WTC11 (cell line): ENCODE measurements at regions not wholly inside any gene's neighbourhood (a gene's known extent, or its start where the extent isn't known, plus 50 kb on each side); places are given as distances from the start of the nearest gene placed in this dataset.
A peak's percentile ranks its signal among the peaks of the same experiment; 100 is the strongest.

Experiments used
- ATAC-seq: fragments of 200-7000 bp; cut with Tn5 transposase; 2 replicates; pipeline ENCODE4 v1.10.0; 2021; ENCODE audit warnings: mild to moderate bottlenecking, moderate library complexity
- CTCF ChIA-PET: fragments of 300-600 bp; sonication (Branson Sonifier 250); formaldehyde crosslinking; loops from one replicate; lab custom pipeline; 2021; ENCODE audit warnings: antibody characterized with exemption; lab: Charles Lee
- POLR2A ChIA-PET: fragments of 350-600 bp; sonication (Branson Sonifier 250); formaldehyde crosslinking; loops from one replicate; lab custom pipeline; 2021; ENCODE audit warnings: antibody characterized with exemption; lab: Charles Lee
- DNase-seq: peaks from one replicate; pipeline ENCODE4 v3.0.0; 2021; ENCODE audit warnings: low spot score
- H3K27ac Mint-ChIP-seq: 2 replicates; pipeline ENCODE4 v1.8.0; 2021; ENCODE audit warnings: mixed read lengths
- H3K27me3 Mint-ChIP-seq: 2 replicates; pipeline ENCODE4 v1.8.0; 2021; ENCODE audit warnings: low read depth, mild to moderate bottlenecking, moderate library complexity, mixed read lengths
- H3K36me3 Mint-ChIP-seq: 2 replicates; pipeline ENCODE4 v1.8.0; 2021; ENCODE audit warnings: mixed read lengths
- H3K4me1 Mint-ChIP-seq: 2 replicates; pipeline ENCODE4 v1.8.0; 2022; ENCODE audit warnings: mixed read lengths
- H3K4me3 Mint-ChIP-seq: 2 replicates; pipeline ENCODE4 v1.8.0; 2021; ENCODE audit warnings: mild to moderate bottlenecking, moderate library complexity, mixed read lengths
- H3K9me3 Mint-ChIP-seq: 2 replicates; pipeline ENCODE4 v1.8.0; 2021; ENCODE audit warnings: mixed read lengths
- ATF2 ChIP-seq: sonication (generic); formaldehyde crosslinking; IDR thresholded peaks from 2 replicates; pipeline ENCODE4 v1.8.1; 2022; ENCODE audit warnings: low read depth, missing genetic modification reagents, borderline replicate concordance
- ATF6 ChIP-seq: sonication (generic); formaldehyde crosslinking; IDR thresholded peaks from 2 replicates; pipeline ENCODE4 v1.8.1; 2023; ENCODE audit warnings: mild to moderate bottlenecking, missing genetic modification reagents
- ESRRA ChIP-seq: sonication (generic); formaldehyde crosslinking; IDR thresholded peaks from 2 replicates; pipeline ENCODE4 v1.8.1; 2022; ENCODE audit warnings: mild to moderate bottlenecking, missing genetic modification reagents, borderline replicate concordance
- GTF2I ChIP-seq: fragments of 250-450 bp; sonication (Bioruptor Pico); conservative IDR thresholded peaks from 2 replicates; pipeline ENCODE4 v1.4.0; 2021; ENCODE audit warnings: mild to moderate bottlenecking
- HMGA2 ChIP-seq: fragments of 250-450 bp; sonication (Bioruptor Pico); IDR thresholded peaks from 2 replicates; pipeline ENCODE4 v1.4.0; 2021; ENCODE audit warnings: mild to moderate bottlenecking, moderate library complexity
- JAZF1 ChIP-seq: fragments of 250-450 bp; sonication (Bioruptor Pico); IDR thresholded peaks from 2 replicates; pipeline ENCODE4 v1.9.0; 2021; ENCODE audit warnings: moderate library complexity, mild to moderate bottlenecking, inconsistent platforms
- KAT7 ChIP-seq: sonication (generic); formaldehyde crosslinking; IDR thresholded peaks from 2 replicates; pipeline ENCODE4 v1.8.1; 2023; ENCODE audit warnings: missing genetic modification reagents, mild to moderate bottlenecking, borderline replicate concordance
- MXD4 ChIP-seq: fragments of 250-450 bp; sonication (Bioruptor Pico); IDR thresholded peaks from 2 replicates; pipeline ENCODE4 v1.8.0; 2021; ENCODE audit warnings: mild to moderate bottlenecking, moderate library complexity, borderline replicate concordance
- MYBL2 ChIP-seq: sonication (generic); formaldehyde crosslinking; IDR thresholded peaks from 2 replicates; pipeline ENCODE4 v1.8.1; 2023; ENCODE audit warnings: mild to moderate bottlenecking, moderate library complexity, missing genetic modification reagents
- NFYB ChIP-seq: sonication (generic); formaldehyde crosslinking; conservative IDR thresholded peaks from 2 replicates; pipeline ENCODE4 v1.8.0; 2022; ENCODE audit warnings: low read depth, missing genetic modification reagents
- NR1H2 ChIP-seq: sonication (generic); formaldehyde crosslinking; IDR thresholded peaks from 2 replicates; pipeline ENCODE4 v1.9.0; 2021; ENCODE audit warnings: mild to moderate bottlenecking, moderate library complexity, missing genetic modification reagents
- NR2C2 ChIP-seq: sonication (generic); formaldehyde crosslinking; IDR thresholded peaks from 2 replicates; pipeline ENCODE4 v1.8.0; 2022; ENCODE audit warnings: mild to moderate bottlenecking, missing genetic modification reagents
- NR3C1 ChIP-seq: sonication (generic); formaldehyde crosslinking; conservative IDR thresholded peaks from 2 replicates; pipeline ENCODE4 v1.8.1; 2023; ENCODE audit warnings: low read depth, mild to moderate bottlenecking, missing genetic modification reagents
- OVOL2 ChIP-seq: fragments of 250-450 bp; sonication (Bioruptor Pico); IDR thresholded peaks from 2 replicates; pipeline ENCODE4 v1.9.0; 2021; ENCODE audit warnings: mild to moderate bottlenecking, borderline replicate concordance
- PRRX2 ChIP-seq: fragments of 250-450 bp; sonication (Bioruptor Pico); IDR thresholded peaks from 2 replicates; pipeline ENCODE4 v1.8.0; 2021; ENCODE audit warnings: mild to moderate bottlenecking
- RORB ChIP-seq: fragments of 250-450 bp; sonication (Bioruptor Pico); IDR thresholded peaks from 2 replicates; pipeline ENCODE4 v1.9.0; 2021; ENCODE audit warnings: mild to moderate bottlenecking
- TEAD1 ChIP-seq: sonication (generic); formaldehyde crosslinking; IDR thresholded peaks from 2 replicates; pipeline ENCODE4 v1.8.0; 2022; ENCODE audit warnings: mild to moderate bottlenecking, missing genetic modification reagents
- TEAD4 ChIP-seq: sonication (generic); formaldehyde crosslinking; IDR thresholded peaks from 2 replicates; pipeline ENCODE4 v1.8.0; 2022; ENCODE audit warnings: mild to moderate bottlenecking, missing genetic modification reagents
- TP53 ChIP-seq: sonication (generic); formaldehyde crosslinking; IDR thresholded peaks from 2 replicates; pipeline ENCODE4 v1.8.1; 2023; ENCODE audit warnings: mild to moderate bottlenecking, missing genetic modification reagents
- USF1 ChIP-seq: sonication (generic); formaldehyde crosslinking; IDR thresholded peaks from 2 replicates; pipeline ENCODE4 v1.8.0; 2022; ENCODE audit warnings: mild to moderate bottlenecking, missing genetic modification reagents
- ZMAT4 ChIP-seq: fragments of 250-450 bp; sonication (Bioruptor Pico); IDR thresholded peaks from 2 replicates; pipeline ENCODE4 v1.9.0; 2021; ENCODE audit warnings: mild to moderate bottlenecking
- ZNF232 ChIP-seq: sonication (generic); formaldehyde crosslinking; IDR thresholded peaks from 2 replicates; pipeline ENCODE4 v1.8.0; 2022; ENCODE audit warnings: mild to moderate bottlenecking, missing genetic modification reagents
- TF ChIP-seq, protein P1 (sequence below): sonication (generic); formaldehyde crosslinking; IDR thresholded peaks from 2 replicates; pipeline ENCODE4 v1.8.0; 2022; ENCODE audit warnings: mild to moderate bottlenecking, missing genetic modification reagents
- TF ChIP-seq, protein P2 (sequence below): sonication (generic); formaldehyde crosslinking; IDR thresholded peaks from 2 replicates; pipeline ENCODE4 v1.8.0; 2022; ENCODE audit warnings: mild to moderate bottlenecking, missing genetic modification reagents
- TF ChIP-seq, protein P3 (sequence below): sonication (generic); formaldehyde crosslinking; IDR thresholded peaks from 2 replicates; pipeline ENCODE4 v1.8.0; 2022; ENCODE audit warnings: missing genetic modification reagents

DNA sequence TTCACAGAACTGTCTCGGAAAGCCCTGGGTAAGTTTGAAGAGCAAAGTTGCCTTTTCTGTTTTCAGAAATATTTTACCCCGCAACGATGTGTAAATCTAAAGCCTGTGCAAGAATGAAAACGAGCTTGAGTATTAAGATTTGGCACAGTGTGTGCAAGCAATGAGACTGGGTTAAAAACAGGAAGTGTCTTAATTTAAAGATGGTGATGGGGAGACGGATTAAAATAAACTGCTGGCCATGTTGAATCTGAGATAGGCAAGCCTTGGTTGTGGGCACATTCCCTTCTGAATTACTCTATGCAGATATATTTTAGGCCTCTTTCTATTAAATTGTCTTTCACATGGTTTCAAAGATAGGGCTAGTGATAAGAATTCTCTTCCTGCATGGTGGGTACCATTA lies 294.2 kb upstream of the DMRT1 start:
- no peaks in the 10 kb centered on the region for H3K9me3 Mint-ChIP-seq
- TF ChIP-seq KAT7 (no peak), ZMAT4 (CRISPR knock-in tag) (no peak), PRRX2 (CRISPR knock-in tag) (no peak), NFYB (CRISPR knock-in tag) (no peak), USF1 (CRISPR knock-in tag) (no peak)
- POLR2A ChIA-PET: no interaction called here
- H3K4me3 Mint-ChIP-seq: no peak overlapping the region
- H3K27me3 Mint-ChIP-seq: no peaks in the 10 kb centered on the region
- no peak overlapping the region for H3K27ac Mint-ChIP-seq
- ATAC-seq (no peak), DNase-seq (no peak)
- peaks cover 32% of the 10 kb centered on the region for H3K4me1 Mint-ChIP-seq
- H3K36me3 Mint-ChIP-seq: no peaks in the 10 kb centered on the region
- CTCF ChIA-PET: interaction anchor here (0.7 to 1.3 kb wide), 4 partner anchors 15 to 57 kb away, joined by 3 to 7 read pairs (median 4); no protein-coding TSS in a partner anchor

DNA sequence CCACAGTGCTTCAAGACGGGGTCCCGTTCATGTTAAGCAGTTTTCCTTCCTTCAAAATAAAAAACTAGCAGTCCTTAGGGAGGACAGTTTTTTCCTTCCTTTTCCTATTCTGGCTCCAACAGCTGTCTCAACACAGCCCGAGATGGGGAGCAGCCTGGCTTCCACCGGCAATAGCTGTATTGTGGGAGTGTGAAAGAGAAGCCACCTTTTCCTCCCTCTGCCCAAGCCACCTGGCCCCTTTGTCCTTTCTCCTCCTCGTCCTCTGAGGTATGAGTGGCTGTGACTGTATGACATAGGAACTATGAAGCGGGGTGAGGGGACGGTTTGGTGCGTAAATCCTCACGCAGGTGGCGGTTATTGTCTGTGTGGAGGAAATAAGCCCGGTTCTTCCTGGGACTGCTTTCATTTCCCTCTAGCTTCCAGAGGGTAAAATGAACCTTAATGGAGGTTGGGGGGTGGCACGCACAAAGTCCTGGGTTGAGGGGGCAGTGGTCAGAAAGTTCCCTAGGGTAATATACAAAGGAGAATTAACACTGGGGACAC lies 292.0 kb upstream of the DMRT1 start:
- ATAC-seq (no peak), DNase-seq (no peak)
- ChIA-PET CTCF (no interaction called here), POLR2A (no interaction called here)
- Mint-ChIP-seq H3K36me3 (no peaks in the 10 kb centered on the region), H3K9me3 (no peaks in the 10 kb centered on the region), H3K4me3 (no peak overlapping the region), H3K27ac (peak overlapping the region; percentile 89; the same call in 1 of the 2 replicates), H3K4me1 (peaks cover 28% of the 10 kb centered on the region), H3K27me3 (no peaks in the 10 kb centered on the region)
- no peak for TF ChIP-seq ESRRA (CRISPR knock-in tag)
- no peak for TF ChIP-seq TEAD1 (CRISPR knock-in tag)
- TF ChIP-seq OVOL2: no peak
- no peak for TF ChIP-seq MXD4
- TF ChIP-seq USF1 (CRISPR knock-in tag): no peak
- TF ChIP-seq ATF6 (CRISPR knock-in tag): no peak
- TF ChIP-seq TP53 (CRISPR knock-in tag): no peak
- TF ChIP-seq JAZF1 (CRISPR knock-in tag): no peak
- no peak for TF ChIP-seq GTF2I
- TF ChIP-seq NR1H2 (CRISPR knock-in tag): no peak
- no peak for TF ChIP-seq MYBL2 (CRISPR knock-in tag)
- no peak for TF ChIP-seq NR3C1 (CRISPR knock-in tag)

- Mint-ChIP-seq H3K4me1 (peaks cover 26% of the 10 kb centered on the region), H3K27ac (peak overlapping the region; percentile 71), H3K36me3 (no peaks in the 10 kb centered on the region), H3K27me3 (no peaks in the 10 kb centered on the region), H3K9me3 (no peaks in the 10 kb centered on the region), H3K4me3 (no peak overlapping the region)
- ChIA-PET POLR2A (no interaction called here), CTCF (no interaction called here)
- no peak for ATAC-seq
- no peak for DNase-seq
- TF ChIP-seq TEAD4 (CRISPR knock-in tag): no peak
- TF ChIP-seq, protein P1, sequence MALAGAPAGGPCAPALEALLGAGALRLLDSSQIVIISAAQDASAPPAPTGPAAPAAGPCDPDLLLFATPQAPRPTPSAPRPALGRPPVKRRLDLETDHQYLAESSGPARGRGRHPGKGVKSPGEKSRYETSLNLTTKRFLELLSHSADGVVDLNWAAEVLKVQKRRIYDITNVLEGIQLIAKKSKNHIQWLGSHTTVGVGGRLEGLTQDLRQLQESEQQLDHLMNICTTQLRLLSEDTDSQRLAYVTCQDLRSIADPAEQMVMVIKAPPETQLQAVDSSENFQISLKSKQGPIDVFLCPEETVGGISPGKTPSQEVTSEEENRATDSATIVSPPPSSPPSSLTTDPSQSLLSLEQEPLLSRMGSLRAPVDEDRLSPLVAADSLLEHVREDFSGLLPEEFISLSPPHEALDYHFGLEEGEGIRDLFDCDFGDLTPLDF (CRISPR knock-in tag): no peak
- no peak for TF ChIP-seq RORB (CRISPR knock-in tag)
- TF ChIP-seq, protein P2, sequence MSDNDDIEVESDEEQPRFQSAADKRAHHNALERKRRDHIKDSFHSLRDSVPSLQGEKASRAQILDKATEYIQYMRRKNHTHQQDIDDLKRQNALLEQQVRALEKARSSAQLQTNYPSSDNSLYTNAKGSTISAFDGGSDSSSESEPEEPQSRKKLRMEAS: no peak
- no peak for TF ChIP-seq HMGA2 (CRISPR knock-in tag)
- no peak for TF ChIP-seq NR2C2 (CRISPR knock-in tag)
- no peak for TF ChIP-seq ZNF232 (CRISPR knock-in tag)
- TF ChIP-seq TEAD1 (CRISPR knock-in tag): no peak
- no peak for TF ChIP-seq ATF2 (CRISPR knock-in tag)
- TF ChIP-seq, protein P3, sequence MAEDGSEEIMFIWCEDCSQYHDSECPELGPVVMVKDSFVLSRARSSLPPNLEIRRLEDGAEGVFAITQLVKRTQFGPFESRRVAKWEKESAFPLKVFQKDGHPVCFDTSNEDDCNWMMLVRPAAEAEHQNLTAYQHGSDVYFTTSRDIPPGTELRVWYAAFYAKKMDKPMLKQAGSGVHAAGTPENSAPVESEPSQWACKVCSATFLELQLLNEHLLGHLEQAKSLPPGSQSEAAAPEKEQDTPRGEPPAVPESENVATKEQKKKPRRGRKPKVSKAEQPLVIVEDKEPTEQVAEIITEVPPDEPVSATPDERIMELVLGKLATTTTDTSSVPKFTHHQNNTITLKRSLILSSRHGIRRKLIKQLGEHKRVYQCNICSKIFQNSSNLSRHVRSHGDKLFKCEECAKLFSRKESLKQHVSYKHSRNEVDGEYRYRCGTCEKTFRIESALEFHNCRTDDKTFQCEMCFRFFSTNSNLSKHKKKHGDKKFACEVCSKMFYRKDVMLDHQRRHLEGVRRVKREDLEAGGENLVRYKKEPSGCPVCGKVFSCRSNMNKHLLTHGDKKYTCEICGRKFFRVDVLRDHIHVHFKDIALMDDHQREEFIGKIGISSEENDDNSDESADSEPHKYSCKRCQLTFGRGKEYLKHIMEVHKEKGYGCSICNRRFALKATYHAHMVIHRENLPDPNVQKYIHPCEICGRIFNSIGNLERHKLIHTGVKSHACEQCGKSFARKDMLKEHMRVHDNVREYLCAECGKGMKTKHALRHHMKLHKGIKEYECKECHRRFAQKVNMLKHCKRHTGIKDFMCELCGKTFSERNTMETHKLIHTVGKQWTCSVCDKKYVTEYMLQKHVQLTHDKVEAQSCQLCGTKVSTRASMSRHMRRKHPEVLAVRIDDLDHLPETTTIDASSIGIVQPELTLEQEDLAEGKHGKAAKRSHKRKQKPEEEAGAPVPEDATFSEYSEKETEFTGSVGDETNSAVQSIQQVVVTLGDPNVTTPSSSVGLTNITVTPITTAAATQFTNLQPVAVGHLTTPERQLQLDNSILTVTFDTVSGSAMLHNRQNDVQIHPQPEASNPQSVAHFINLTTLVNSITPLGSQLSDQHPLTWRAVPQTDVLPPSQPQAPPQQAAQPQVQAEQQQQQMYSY (CRISPR knock-in tag): no peak
These were observed 291.2 kb upstream of the DMRT1 start for GRCh38 chr9:550333-550732.
